T follicular helper cell (primary cell): ENCODE measurements at regions not wholly inside any gene's neighbourhood (a gene's known extent, or its start where the extent isn't known, plus 50 kb on each side); places are given as distances from the start of the nearest gene placed in this dataset.
A peak's percentile ranks its signal among the peaks of the same experiment; 100 is the strongest.
"Not testable (repeated sequence)": the region's sequence is repeated elsewhere in the genome, so short reads cannot be mapped to it uniquely, and the experiment has no call there.

Experiments used
- DNase-seq: peaks from one replicate; pipeline ENCODE4 v3.0.0-alpha.2; 2020; ENCODE audit warnings: low read depth

GRCh38 chr13:72657379-72657778, 70.0 kb downstream of the MZT1 start:
- no peak for DNase-seq

GRCh38 chr13:72656357-72656756, 71.1 kb downstream of the MZT1 start:
- DNase-seq = no peak

- no peak for DNase-seq
Measured at GRCh38 chr13:72653506-72653905, 73.9 kb downstream of the MZT1 start.

GRCh38 chr13:72652681-72653080, 74.7 kb downstream of the MZT1 start:
- DNase-seq = no peak

GRCh38 chr13:72651144-72651543, 76.3 kb downstream of the MZT1 start:
- DNase-seq = no peak

GRCh38 chr13:72650051-72650700, 77.3 kb downstream of the MZT1 start:
- no peak for DNase-seq

GRCh38 chr13:72648513-72649065, 78.8 kb downstream of the MZT1 start:
- DNase-seq = no peak

GRCh38 chr13:72647422-72647821, 80.0 kb downstream of the MZT1 start:
- DNase-seq = no peak

- no peak for DNase-seq
Measured at GRCh38 chr13:72645521-72645920, 81.9 kb downstream of the MZT1 start.

GRCh38 chr13:72643311-72643989, 84.0 kb downstream of the MZT1 start:
- DNase-seq = peak; percentile 20

- no peak for DNase-seq
Measured at GRCh38 chr13:72639377-72639776, 88.1 kb downstream of the MZT1 start.

- DNase-seq = no peak
Measured at GRCh38 chr13:72638059-72638815, 89.2 kb downstream of the MZT1 start.

GRCh38 chr13:72637561-72637960, 89.9 kb downstream of the MZT1 start:
- DNase-seq = no peak

GRCh38 chr13:72634859-72635258, 92.6 kb downstream of the MZT1 start:
- no peak for DNase-seq

- DNase-seq = no peak
Measured at GRCh38 chr13:72622546-72622945, 104.9 kb downstream of the MZT1 start.

GRCh38 chr13:72620874-72621273, 106.6 kb downstream of the MZT1 start:
- no peak for DNase-seq

- no peak for DNase-seq
Measured at GRCh38 chr13:72617951-72618350, 109.5 kb downstream of the MZT1 start.

- DNase-seq = no peak
Measured at GRCh38 chr13:72617186-72617585, 110.2 kb downstream of the MZT1 start.

GRCh38 chr13:72610251-72610891, 117.1 kb downstream of the MZT1 start:
- DNase-seq = not testable (repeated sequence)

- DNase-seq = no peak
Measured at GRCh38 chr13:72599178-72599743, 128.2 kb downstream of the MZT1 start.

GRCh38 chr13:72590091-72590740, 137.2 kb downstream of the MZT1 start:
- no peak for DNase-seq
